Ishikawa (cell line): ENCODE measurements at regions not wholly inside any gene's neighbourhood (a gene's known extent, or its start where the extent isn't known, plus 50 kb on each side); places are given as distances from the start of the nearest gene placed in this dataset.

Experiments
- CEBPB ChIP-seq: IDR thresholded peaks from 2 replicates; pipeline ENCODE4 v1.6.1; 2012
- CREB1 ChIP-seq: IDR thresholded peaks from 2 replicates; pipeline ENCODE4 v1.6.1; 2012; ENCODE audit warnings: low read depth
- EP300 ChIP-seq: IDR thresholded peaks from 2 replicates; pipeline ENCODE4 v1.6.1; 2012; ENCODE audit warnings: borderline replicate concordance
- MAX ChIP-seq: IDR thresholded peaks from 2 replicates; pipeline ENCODE4 v1.6.1; 2012
- RAD21 ChIP-seq: IDR thresholded peaks from 2 replicates; pipeline ENCODE4 v1.6.1; 2012; ENCODE audit warnings: low read depth
- REST ChIP-seq: IDR thresholded peaks from 2 replicates; pipeline ENCODE4 v1.6.1; 2012; ENCODE audit warnings: low read depth, mild to moderate bottlenecking
- TAF1 ChIP-seq: IDR thresholded peaks from 2 replicates; pipeline ENCODE4 v1.6.1; 2012; ENCODE audit warnings: low read depth, mild to moderate bottlenecking
- USF1 ChIP-seq: IDR thresholded peaks from 2 replicates; pipeline ENCODE4 v1.6.1; 2012
- YY1 ChIP-seq: IDR thresholded peaks from 2 replicates; pipeline ENCODE4 v1.6.1; 2012; ENCODE audit warnings: low read depth
- ZBTB7A ChIP-seq: IDR thresholded peaks from 2 replicates; pipeline ENCODE4 v1.6.1; 2012; ENCODE audit warnings: low read depth

GRCh38 chr9:126248680-126249079 is 77.9 kb upstream of the MVB12B start:
- no peak for TF ChIP-seq EP300
- no peak for TF ChIP-seq CEBPB
- no peak for TF ChIP-seq TAF1
- TF ChIP-seq RAD21 = no peak
- no peak for TF ChIP-seq YY1
- no peak for TF ChIP-seq REST
- TF ChIP-seq MAX = no peak
- no peak for TF ChIP-seq CREB1
- TF ChIP-seq USF1 = no peak
- TF ChIP-seq ZBTB7A = no peak
